ENCODE measurements at regions not wholly inside any gene's neighbourhood (a gene's known extent, or its start where the extent isn't known, plus 50 kb on each side); places are given as distances from the start of the nearest gene placed in this dataset.
"Not testable (repeated sequence)": the region's sequence is repeated elsewhere in the genome, so short reads cannot be mapped to it uniquely, and the experiment has no call there.

GRCh38 chr5:44565360-44565759, 176.1 kb upstream of the FGF10 start:
- no peak for FAIRE-seq

GRCh38 chr5:44546286-44546685, 157.1 kb upstream of the FGF10 start:
- DNase-seq (ENCODE audit: insufficient read length, low spot score) (no peak), FAIRE-seq (no peak)

More at GRCh38 chr5:44565360-44565759, 176.1 kb upstream of the FGF10 start:
- no peak for DNase-seq (ENCODE audit: insufficient read length, low spot score)

GRCh38 chr5:44543511-44543910, 154.3 kb upstream of the FGF10 start:
- FAIRE-seq (no peak), DNase-seq (ENCODE audit: insufficient read length, low spot score) (no peak)

GRCh38 chr5:44542470-44542869, 153.2 kb upstream of the FGF10 start:
- FAIRE-seq: no peak

GRCh38 chr5:44539602-44539919, 150.3 kb upstream of the FGF10 start:
- no peak for FAIRE-seq
- no peak for DNase-seq (ENCODE audit: insufficient read length, low spot score)

More at GRCh38 chr5:44542470-44542869, 153.2 kb upstream of the FGF10 start:
- DNase-seq (ENCODE audit: insufficient read length, low spot score): no peak

GRCh38 chr5:44538797-44539601, 149.8 kb upstream of the FGF10 start:
- FAIRE-seq (no peak), DNase-seq (ENCODE audit: insufficient read length, low spot score) (no peak)

- FAIRE-seq: no peak
- DNase-seq (ENCODE audit: insufficient read length, low spot score): no peak
Measured at GRCh38 chr5:44536650-44537260, 147.5 kb upstream of the FGF10 start.

GRCh38 chr5:44535621-44536020, 146.4 kb upstream of the FGF10 start:
- FAIRE-seq (no peak), DNase-seq (ENCODE audit: insufficient read length, low spot score) (no peak)

- DNase-seq (ENCODE audit: insufficient read length, low spot score): no peak
- no peak for FAIRE-seq
Measured at GRCh38 chr5:44532981-44533380, 143.8 kb upstream of the FGF10 start.

GRCh38 chr5:44531756-44532155, 142.5 kb upstream of the FGF10 start:
- not testable (repeated sequence) for FAIRE-seq; DNase-seq (ENCODE audit: insufficient read length, low spot score)

GRCh38 chr5:44530783-44531182, 141.6 kb upstream of the FGF10 start:
- FAIRE-seq; DNase-seq (ENCODE audit: insufficient read length, low spot score): not testable (repeated sequence)

- FAIRE-seq (no peak), DNase-seq (ENCODE audit: insufficient read length, low spot score) (no peak)
Measured at GRCh38 chr5:44511596-44511995, 122.4 kb upstream of the FGF10 start.

- DNase-seq (ENCODE audit: insufficient read length, low spot score): no peak
- FAIRE-seq: no peak
Measured at GRCh38 chr5:44506561-44506960, 117.3 kb upstream of the FGF10 start.

GRCh38 chr5:44499381-44499780, 110.2 kb upstream of the FGF10 start:
- no peak for FAIRE-seq
- no peak for DNase-seq (ENCODE audit: insufficient read length, low spot score)

GRCh38 chr5:44497606-44498005, 108.4 kb upstream of the FGF10 start:
- DNase-seq (ENCODE audit: insufficient read length, low spot score) (no peak), FAIRE-seq (no peak)

- DNase-seq (ENCODE audit: insufficient read length, low spot score) (no peak), FAIRE-seq (no peak)
Measured at GRCh38 chr5:44495280-44495679, 106.1 kb upstream of the FGF10 start.

GRCh38 chr5:44489759-44490158, 100.5 kb upstream of the FGF10 start:
- FAIRE-seq: no peak

GRCh38 chr5:44486591-44486990, 97.4 kb upstream of the FGF10 start:
- no peak for DNase-seq (ENCODE audit: insufficient read length, low spot score)
- FAIRE-seq: no peak

More at GRCh38 chr5:44489759-44490158, 100.5 kb upstream of the FGF10 start:
- DNase-seq (ENCODE audit: insufficient read length, low spot score): no peak

GRCh38 chr5:44454002-44454401, 64.8 kb upstream of the FGF10 start:
- DNase-seq (ENCODE audit: insufficient read length, low spot score): no peak
- FAIRE-seq: peak; percentile 4

GRCh38 chr5:44446399-44446798, 57.2 kb upstream of the FGF10 start:
- DNase-seq (ENCODE audit: insufficient read length, low spot score): no peak
- no peak for FAIRE-seq

GRCh38 chr5:44443172-44443571, 54.0 kb upstream of the FGF10 start:
- no peak for DNase-seq (ENCODE audit: insufficient read length, low spot score)
- no peak for FAIRE-seq

GRCh38 chr5:44441460-44441859, 52.2 kb upstream of the FGF10 start:
- DNase-seq (ENCODE audit: insufficient read length, low spot score) (no peak), FAIRE-seq (no peak)
